Panc1 (cell line): ENCODE measurements at regions not wholly inside any gene's neighbourhood (a gene's known extent, or its start where the extent isn't known, plus 50 kb on each side); places are given as distances from the start of the nearest gene placed in this dataset.

ENCODE experiments used
- POLR2AphosphoS5 ChIP-seq: IDR thresholded peaks from 2 replicates; pipeline ENCODE4 v1.6.1; 2012; ENCODE audit warnings: mild to moderate bottlenecking, low read depth, low read length, moderate library complexity
- TF ChIP-seq, protein P1 (sequence below): fragments of 450-650 bp; IDR thresholded peaks from 2 replicates; pipeline ENCODE4 v1.5.1; 2017; ENCODE audit warnings: mild to moderate bottlenecking

DNA sequence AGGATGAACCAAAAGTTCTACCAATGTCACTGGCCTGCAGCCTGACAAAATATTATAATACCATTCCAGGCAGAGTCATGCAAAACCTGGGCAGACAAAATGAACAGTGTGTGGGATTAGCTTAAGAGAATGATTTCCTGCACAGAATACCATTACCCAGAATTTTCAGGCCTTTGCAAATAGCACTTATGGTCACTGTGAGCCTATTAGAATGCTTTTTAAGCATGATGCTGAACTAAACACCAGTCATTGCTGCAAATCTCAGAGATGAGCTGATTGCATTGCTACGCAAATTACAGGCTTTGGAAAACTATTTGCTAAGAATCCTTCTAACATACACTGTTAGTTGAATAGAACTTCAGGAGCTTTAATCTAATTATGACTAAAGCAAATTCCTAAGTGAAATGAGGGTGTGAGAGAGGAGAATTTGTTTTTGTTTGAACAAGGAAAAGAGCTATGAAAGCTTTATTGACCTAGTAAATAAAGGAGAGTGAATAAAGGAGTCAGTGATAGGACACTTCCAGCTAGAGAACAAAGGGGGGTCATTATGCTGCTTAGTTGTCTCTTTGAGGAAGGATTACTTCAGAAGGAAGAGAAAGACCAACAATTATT is 398.8 kb downstream of the HS3ST3B1 start:
- TF ChIP-seq POLR2AphosphoS5 = no peak
- TF ChIP-seq, protein P1, sequence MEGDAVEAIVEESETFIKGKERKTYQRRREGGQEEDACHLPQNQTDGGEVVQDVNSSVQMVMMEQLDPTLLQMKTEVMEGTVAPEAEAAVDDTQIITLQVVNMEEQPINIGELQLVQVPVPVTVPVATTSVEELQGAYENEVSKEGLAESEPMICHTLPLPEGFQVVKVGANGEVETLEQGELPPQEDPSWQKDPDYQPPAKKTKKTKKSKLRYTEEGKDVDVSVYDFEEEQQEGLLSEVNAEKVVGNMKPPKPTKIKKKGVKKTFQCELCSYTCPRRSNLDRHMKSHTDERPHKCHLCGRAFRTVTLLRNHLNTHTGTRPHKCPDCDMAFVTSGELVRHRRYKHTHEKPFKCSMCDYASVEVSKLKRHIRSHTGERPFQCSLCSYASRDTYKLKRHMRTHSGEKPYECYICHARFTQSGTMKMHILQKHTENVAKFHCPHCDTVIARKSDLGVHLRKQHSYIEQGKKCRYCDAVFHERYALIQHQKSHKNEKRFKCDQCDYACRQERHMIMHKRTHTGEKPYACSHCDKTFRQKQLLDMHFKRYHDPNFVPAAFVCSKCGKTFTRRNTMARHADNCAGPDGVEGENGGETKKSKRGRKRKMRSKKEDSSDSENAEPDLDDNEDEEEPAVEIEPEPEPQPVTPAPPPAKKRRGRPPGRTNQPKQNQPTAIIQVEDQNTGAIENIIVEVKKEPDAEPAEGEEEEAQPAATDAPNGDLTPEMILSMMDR = no peak
